Endothelial cell of umbilical vein (primary cell): ENCODE measurements at regions not wholly inside any gene's neighbourhood (a gene's known extent, or its start where the extent isn't known, plus 50 kb on each side); places are given as distances from the start of the nearest gene placed in this dataset.

Experiments used
- BruUV-seq: library from RNA; stranded (reverse); fragments of 400-500 nt; replicated peaks from 2 replicates; lab custom pipeline; 2021; lab: Mats Ljungman, UMichigan
- CTCF ChIA-PET: fragments of 300-600, 350-600 bp; sonication (Branson Sonifier 250); formaldehyde crosslinking; loops from one replicate; lab custom pipeline; 2021; ENCODE audit warnings: antibody characterized with exemption, inconsistent platforms; lab: Charles Lee
- POLR2A ChIA-PET: fragments of 300-600, 350-600 bp; sonication (Branson Sonifier 250); formaldehyde crosslinking; loops from one replicate; lab custom pipeline; 2021; ENCODE audit warnings: antibody characterized with exemption, inconsistent platforms; lab: Charles Lee
- DNase-seq: peaks from one replicate; pipeline ENCODE4 v3.0.0-alpha.2; 2011; ENCODE audit warnings: low read depth, low spot score
- FAIRE-seq: peaks from 2 replicates; lab custom pipeline; 2011; peaks lifted over from hg19 to GRCh38; lab: Jason Lieb, UNC
- H2AFZ ChIP-seq: 2 replicates; pipeline ENCODE4 v1.6.0; 2012; ENCODE audit warnings: low read depth, low read length, control low read depth, inconsistent platforms
- H3K27ac ChIP-seq: 2 replicates; pipeline ENCODE4 v1.5.1; 2011; ENCODE audit warnings: low read depth, mild to moderate bottlenecking, control low read depth, low read length, moderate library complexity; ENCODE audit not compliant: insufficient read depth
- H3K27me3 ChIP-seq, 2 experiments: 2 replicates each; pipeline versions ENCODE4 v1.6.0 to v1.6.1; 2011; ENCODE audit warnings: low read length in 2 of 2, mixed read lengths in 1 of 2; ENCODE audit not compliant: control insufficient read depth in 2 of 2, insufficient read depth in 2 of 2
- H3K36me3 ChIP-seq, 2 experiments: 2 replicates in 1 of 2; 3 replicates in 1 of 2; pipeline ENCODE4 v1.5.1; 2011; ENCODE audit warnings: low read length in 2 of 2, mild to moderate bottlenecking in 1 of 2, moderate library complexity in 1 of 2; ENCODE audit not compliant: control insufficient read depth in 2 of 2, insufficient read depth in 2 of 2; ENCODE audit errors: extremely low read depth in 1 of 2
- H3K4me1 ChIP-seq: 3 replicates; pipeline ENCODE4 v1.5.1; 2011; ENCODE audit warnings: mild to moderate bottlenecking, low read length; ENCODE audit not compliant: control insufficient read depth, insufficient read depth; ENCODE audit errors: extremely low read depth
- H3K4me2 ChIP-seq: 2 replicates; pipeline ENCODE4 v1.6.1; 2011; ENCODE audit warnings: low read length, control low read depth, mixed read lengths; ENCODE audit not compliant: insufficient read depth
- H3K4me3 ChIP-seq, 3 experiments: fragments of 200-600 bp in 1 of 3; sonication (generic), shearing (Covaris generic) in 1 of 3; replicated peaks in 1 of 3; 2 replicates each; pipeline ENCODE4 v1.5.1; 2011 to 2016; ENCODE audit warnings: control low read depth in 3 of 3, low read length in 3 of 3, mild to moderate bottlenecking in 2 of 3, inconsistent platforms in 1 of 3, low read depth in 1 of 3, moderate library complexity in 1 of 3; ENCODE audit not compliant: insufficient read depth in 1 of 3
- H3K79me2 ChIP-seq: 2 replicates; pipeline ENCODE4 v1.6.0; 2012; ENCODE audit warnings: low read length, inconsistent platforms; ENCODE audit not compliant: control insufficient read depth, insufficient read depth
- H3K9ac ChIP-seq: replicated peaks from 2 replicates; pipeline ENCODE3; 2011; ENCODE audit warnings: low read length, control low read depth; ENCODE audit not compliant: insufficient read depth; ENCODE audit errors: extremely low read depth
- H3K9me1 ChIP-seq: replicated peaks from 3 replicates; pipeline ENCODE4 v1.6.0; 2011; ENCODE audit warnings: mild to moderate bottlenecking, low read length; ENCODE audit not compliant: control insufficient read depth, insufficient read depth; ENCODE audit errors: extremely low read depth
- H3K9me3 ChIP-seq: replicated peaks from 2 replicates; pipeline ENCODE4 v1.5.1; 2012; ENCODE audit warnings: low read length, inconsistent platforms; ENCODE audit not compliant: control insufficient read depth, insufficient read depth
- H4K20me1 ChIP-seq: replicated peaks from 2 replicates; pipeline ENCODE3; 2011; ENCODE audit warnings: mild to moderate bottlenecking, low read length; ENCODE audit not compliant: control insufficient read depth, insufficient read depth; ENCODE audit errors: extremely low read depth
- CTCF ChIP-seq, 2 donors: IDR thresholded peaks; 1 replicate in 1 of 2; 2 replicates in 1 of 2; pipeline ENCODE4 v1.5.1; 2011; ENCODE audit warnings: low read length in 2 of 2, mild to moderate bottlenecking in 2 of 2, moderate library complexity in 2 of 2, control low read depth in 1 of 2, inconsistent platforms in 1 of 2, low read depth in 1 of 2; ENCODE audit not compliant: insufficient read depth in 1 of 2; ENCODE audit errors: extremely low read depth in 1 of 2
- EZH2 ChIP-seq: IDR thresholded peaks from 2 replicates; pipeline ENCODE4 v1.6.1; 2012; ENCODE audit warnings: borderline replicate concordance, low read depth, mild to moderate bottlenecking, moderate library complexity, low read length, inconsistent platforms; ENCODE audit not compliant: severe bottlenecking
- FOS ChIP-seq: IDR thresholded peaks from 2 replicates; pipeline ENCODE4 v1.6.1; 2011; ENCODE audit warnings: mild to moderate bottlenecking, low read length, moderate library complexity, borderline replicate concordance; ENCODE audit not compliant: insufficient read depth
- GATA2 ChIP-seq: IDR thresholded peaks from 2 replicates; pipeline ENCODE4 v1.7.0; 2011; ENCODE audit warnings: low read depth, mild to moderate bottlenecking, moderate library complexity, mixed read lengths, low read length; ENCODE audit not compliant: insufficient read length, insufficient read depth
- JUN ChIP-seq: IDR thresholded peaks from 2 replicates; pipeline ENCODE4 v1.6.1; 2011; ENCODE audit warnings: borderline replicate concordance, low read depth; ENCODE audit not compliant: insufficient read length, insufficient read depth
- MAX ChIP-seq: IDR thresholded peaks from 2 replicates; pipeline ENCODE4 v1.6.1; 2011; ENCODE audit not compliant: insufficient read depth, insufficient read length
- MYC ChIP-seq: IDR thresholded peaks from one replicate; pipeline ENCODE4 v1.6.1; 2011; ENCODE audit warnings: mild to moderate bottlenecking, low read depth, low read length
- POLR2A ChIP-seq: IDR thresholded peaks from 2 replicates; pipeline ENCODE4 v1.6.1; 2012; ENCODE audit warnings: low read depth, mild to moderate bottlenecking, control low read depth, low read length
- POLR2AphosphoS5 ChIP-seq: IDR thresholded peaks from 2 replicates; pipeline ENCODE4 v1.6.1; 2012; ENCODE audit warnings: low read depth, mild to moderate bottlenecking, control low read depth, low read length, moderate library complexity; ENCODE audit not compliant: insufficient read depth
- dilution Hi-C: fragments of 300-500 bp; cut with MboI; formaldehyde crosslinking; loops from one replicate; pipeline ENCODE4 v1.15.0; 2019; ENCODE audit warnings: low sequenced_read_pairs; ENCODE audit not compliant: extremely low pct_ligation_motif_present
- intact Hi-C: fragments of 100-400 bp; cut with micrococcal nuclease; formaldehyde crosslinking; loops from one replicate; pipeline ENCODE4 v1.10.0; 2022

DNA sequence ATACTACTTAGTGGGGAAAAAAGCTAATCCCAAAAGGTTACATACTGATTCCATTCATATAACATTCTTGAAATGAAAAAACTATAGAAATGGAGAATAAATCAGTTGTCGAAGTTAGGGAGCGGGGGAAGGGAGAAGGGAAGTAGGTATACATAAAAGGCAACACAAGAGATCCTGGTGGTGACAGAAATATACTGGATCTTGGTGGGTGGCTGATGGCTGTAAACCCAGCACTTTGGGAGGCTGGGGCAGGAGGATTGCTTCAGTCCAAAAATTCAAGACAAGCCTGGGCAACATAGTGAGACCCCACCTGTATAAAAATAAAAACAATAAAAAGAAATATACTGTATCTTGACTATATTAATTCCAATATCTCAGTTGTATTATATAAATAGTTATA, 105.7 kb upstream of the LGSN start:
- Histone ChIP-seq H3K79me2 (no peaks in the 10 kb centered on the region), H2AFZ (no peak overlapping the region), H3K9ac (no peak overlapping the region), H4K20me1 (no peaks in the 10 kb centered on the region), H3K9me1 (no peaks in the 10 kb centered on the region), H3K4me1 (no peaks in the 10 kb centered on the region), H3K4me3 (no peak overlapping the region), H3K4me2 (no peak overlapping the region), H3K27me3 (no peaks in the 10 kb centered on the region), H3K27ac (no peak overlapping the region), H3K36me3 (no peaks in the 10 kb centered on the region), H3K9me3 (no peaks in the 10 kb centered on the region)
- dilution Hi-C loops (no loop called here), intact Hi-C loops (no loop called here)
- CTCF ChIA-PET: no interaction called here
- POLR2A ChIA-PET: no interaction called here
- TF ChIP-seq JUN (no peak), GATA2 (no peak), EZH2 (no peak), MAX (no peak), POLR2A (no peak), CTCF (IDR thresholded peaks at IDR 0.05; ENCODE audit: extremely low read depth in 1 of 2, insufficient read depth in 1 of 2, low read depth in 1 of 2, low read length in 2 of 2) (no peak), POLR2AphosphoS5 (no peak), FOS (no peak), MYC (no peak)
- no TSS peak for BruUV-seq
- no peak for FAIRE-seq
- no peak for DNase-seq
